A549 (cell line): ENCODE measurements at regions not wholly inside any gene's neighbourhood (a gene's known extent, or its start where the extent isn't known, plus 50 kb on each side); places are given as distances from the start of the nearest gene placed in this dataset.

Experiments used
- EP300 ChIP-seq, 2 experiments: fragments of >200 bp; sonication (Bioruptor Twin); formaldehyde crosslinking; IDR thresholded peaks; 2 replicates in 1 of 2; 3 replicates in 1 of 2; pipeline ENCODE4 v1.6.1; 2016 to 2017
- MYC ChIP-seq: IDR thresholded peaks from 2 replicates; pipeline ENCODE4 v1.6.1; 2012; ENCODE audit warnings: mild to moderate bottlenecking, inconsistent platforms, low read length, improper control_type of control experiment, borderline replicate concordance

DNA sequence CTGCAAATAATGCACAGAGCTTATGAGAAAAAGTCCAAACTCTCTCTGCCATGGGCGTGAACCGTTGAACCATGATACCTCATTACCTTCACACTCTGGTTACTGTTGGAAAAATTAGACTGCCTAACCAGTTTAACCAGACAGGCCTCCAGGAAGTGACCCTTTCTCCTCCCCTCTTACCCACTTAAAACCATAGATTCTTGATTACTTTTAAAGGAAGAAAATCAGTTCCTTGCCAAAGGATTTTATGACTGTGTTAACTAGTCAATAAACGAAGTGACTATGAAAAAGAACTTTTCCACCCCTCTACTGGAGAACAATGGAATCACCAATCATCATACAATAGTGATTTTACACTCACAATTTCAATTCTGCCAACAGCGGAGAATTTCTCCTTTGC lies 254.0 kb upstream of the ATP2B1 start:
- TF ChIP-seq MYC (no peak), EP300 (IDR thresholded peaks at IDR 0.05) (no peak)
